Activated naive CD8-positive, alpha-beta T cell (primary cell): ENCODE measurements at regions not wholly inside any gene's neighbourhood (a gene's known extent, or its start where the extent isn't known, plus 50 kb on each side); places are given as distances from the start of the nearest gene placed in this dataset.
"Not testable (repeated sequence)": the region's sequence is repeated elsewhere in the genome, so short reads cannot be mapped to it uniquely, and the experiment has no call there.

Source experiments
- H3K27ac Mint-ChIP-seq: one replicate; pipeline ENCODE4 v1.8.0; 2021; ENCODE audit warnings: mixed read lengths
- H3K27me3 Mint-ChIP-seq: one replicate; pipeline ENCODE4 v1.8.0; 2021; ENCODE audit warnings: mixed read lengths
- H3K36me3 Mint-ChIP-seq: one replicate; pipeline ENCODE4 v1.8.0; 2021; ENCODE audit warnings: mixed read lengths
- H3K4me1 Mint-ChIP-seq: one replicate; pipeline ENCODE4 v1.8.0; 2021; ENCODE audit warnings: low read depth, mixed read lengths
- H3K4me3 Mint-ChIP-seq: one replicate; pipeline ENCODE4 v1.8.0; 2021; ENCODE audit warnings: mild to moderate bottlenecking, mixed read lengths
- H3K9me3 Mint-ChIP-seq: one replicate; pipeline ENCODE4 v1.8.0; 2021; ENCODE audit warnings: low read depth, mixed read lengths

DNA sequence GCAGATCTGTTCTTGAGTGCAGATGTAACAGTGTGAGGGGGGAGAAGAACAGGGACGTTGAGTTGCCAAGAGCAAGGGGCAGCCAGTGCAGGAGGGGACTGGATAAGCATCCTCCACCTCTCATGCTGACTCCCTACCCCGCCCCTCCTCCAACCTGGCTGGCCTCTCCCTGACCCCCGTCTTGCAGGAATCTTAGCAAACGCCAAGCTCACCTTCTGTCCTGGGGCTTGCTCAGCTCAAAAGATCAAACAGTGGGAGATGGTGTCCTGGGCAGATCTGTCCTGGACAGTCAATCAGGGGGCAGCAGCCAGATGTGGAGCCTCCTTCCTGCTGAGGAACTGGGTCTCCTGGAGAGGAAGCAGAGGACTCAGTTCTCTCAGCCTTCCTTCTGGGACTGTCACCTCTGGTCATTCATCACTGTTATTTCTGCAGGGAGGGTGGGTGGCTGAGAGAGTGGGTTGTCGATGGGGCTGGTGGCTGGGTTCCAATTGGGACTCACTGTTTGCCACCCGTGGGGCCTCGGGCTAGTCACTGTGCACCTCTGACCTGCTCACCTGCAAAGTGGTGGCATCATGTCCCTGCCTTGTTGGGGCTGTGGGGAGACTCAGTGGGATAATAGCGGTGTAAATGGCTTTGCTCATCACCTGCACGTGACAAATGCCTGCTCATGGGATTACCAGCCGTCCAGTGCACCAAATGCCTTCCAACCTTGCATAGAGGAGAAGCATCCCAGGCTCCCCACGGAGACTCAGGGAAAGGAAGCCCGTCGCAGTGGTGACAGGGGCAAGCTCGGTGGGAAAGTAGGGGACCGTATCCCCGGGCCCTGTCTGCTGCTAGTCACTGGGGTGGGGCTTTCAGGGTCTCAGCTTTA is 154.4 kb downstream of the PTPRU start:
- Mint-ChIP-seq H3K36me3 (no peaks in the 10 kb centered on the region), H3K27me3 (peaks cover 27% of the 10 kb centered on the region), H3K9me3 (no peaks in the 10 kb centered on the region), H3K27ac (no peak overlapping the region), H3K4me1 (no peaks in the 10 kb centered on the region), H3K4me3 (no peak overlapping the region)

DNA sequence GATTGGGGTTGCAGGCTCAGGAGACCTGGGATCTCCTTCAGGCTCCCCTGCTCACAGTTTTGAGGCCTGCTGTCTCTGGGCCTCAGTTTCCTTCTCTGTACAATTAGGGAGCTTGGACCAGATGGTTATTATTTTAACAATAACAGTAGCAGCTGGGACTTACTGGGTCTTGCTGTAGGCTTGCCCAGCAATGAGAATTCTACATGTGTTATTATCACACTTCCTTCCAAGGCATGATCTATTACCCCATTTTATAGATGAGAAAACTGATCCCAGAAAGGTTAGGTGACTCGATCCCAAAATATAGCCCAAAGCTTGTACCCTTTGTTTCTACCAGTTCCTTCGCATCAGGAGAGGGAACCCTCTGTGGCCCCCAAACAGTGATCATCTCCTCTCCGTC is 153.8 kb downstream of the PTPRU start:
- Mint-ChIP-seq H3K36me3 (no peaks in the 10 kb centered on the region), H3K9me3 (no peaks in the 10 kb centered on the region), H3K4me1 (no peaks in the 10 kb centered on the region), H3K27ac (no peak overlapping the region), H3K27me3 (peaks cover 27% of the 10 kb centered on the region), H3K4me3 (no peak overlapping the region)

DNA sequence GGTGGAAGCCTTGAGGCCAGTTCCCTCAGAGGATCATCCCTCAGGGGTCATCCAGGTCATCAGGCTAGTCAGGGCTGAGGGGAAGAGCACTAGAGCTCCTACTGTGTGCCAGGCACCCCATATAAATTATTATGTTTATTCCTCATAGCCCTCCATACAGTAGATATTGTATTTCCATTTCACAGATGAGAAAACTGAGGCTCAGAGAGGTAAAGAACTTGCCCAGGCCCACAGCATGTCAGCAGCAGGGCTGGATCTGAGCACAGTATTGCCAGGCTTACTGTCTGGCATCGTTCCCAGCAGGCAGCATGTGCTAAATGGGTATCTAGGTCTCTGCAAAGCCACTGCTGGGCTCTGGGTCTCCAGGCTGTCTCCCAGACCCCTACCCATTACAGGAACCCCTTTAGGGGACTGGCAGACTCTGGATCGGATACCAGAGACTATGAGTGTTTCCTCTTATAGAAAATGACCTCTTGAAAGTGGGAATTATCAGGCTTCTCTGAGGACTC is 153.3 kb downstream of the PTPRU start:
- Mint-ChIP-seq H3K9me3 (no peaks in the 10 kb centered on the region), H3K4me1 (no peaks in the 10 kb centered on the region), H3K36me3 (no peaks in the 10 kb centered on the region), H3K27me3 (peaks cover 28% of the 10 kb centered on the region), H3K4me3 (no peak overlapping the region), H3K27ac (no peak overlapping the region)

DNA sequence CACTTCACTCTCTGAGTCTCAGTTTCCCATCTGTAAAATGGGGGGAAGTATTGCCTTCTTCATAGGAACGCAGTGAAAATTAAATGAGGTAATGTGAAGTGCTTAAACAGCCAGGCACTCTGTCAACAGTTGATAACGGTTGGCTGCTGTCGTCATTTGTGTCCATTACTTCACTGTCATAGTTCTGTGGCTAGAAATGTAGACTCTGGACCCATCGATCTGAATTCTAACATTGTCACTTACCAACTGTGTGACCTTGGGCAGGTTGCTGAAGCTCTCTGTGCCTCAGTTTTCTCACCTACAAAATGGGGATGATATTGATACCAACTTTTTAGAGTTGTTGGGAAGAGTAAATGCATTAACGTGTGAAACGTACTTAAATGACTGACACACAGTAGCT is 152.6 kb downstream of the PTPRU start:
- Mint-ChIP-seq H3K9me3 (no peaks in the 10 kb centered on the region), H3K4me3 (no peak overlapping the region), H3K27ac (no peak overlapping the region), H3K4me1 (no peaks in the 10 kb centered on the region), H3K27me3 (peaks cover 31% of the 10 kb centered on the region), H3K36me3 (no peaks in the 10 kb centered on the region)

DNA sequence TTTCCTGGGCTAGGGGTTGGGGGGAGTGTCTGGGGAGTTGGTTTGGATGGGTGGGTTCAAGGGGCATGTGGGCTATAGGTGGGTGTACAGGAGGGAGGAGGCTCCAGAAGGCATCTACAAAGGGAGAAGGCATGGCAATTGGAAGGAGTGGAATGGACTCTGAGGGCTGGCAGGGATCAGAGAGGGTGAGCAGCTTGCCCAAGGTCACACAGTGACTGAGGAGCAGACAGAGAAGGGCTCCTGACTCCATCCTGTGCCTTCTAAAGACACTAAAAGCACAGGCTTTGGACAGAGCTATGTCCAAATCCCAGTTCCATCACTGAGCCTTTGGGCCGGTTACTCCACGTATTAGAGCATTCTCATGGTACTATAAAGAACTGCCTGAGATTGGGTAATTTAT is 151.8 kb downstream of the PTPRU start:
- no peak overlapping the region for H3K27ac Mint-ChIP-seq
- peaks cover 37% of the 10 kb centered on the region for H3K27me3 Mint-ChIP-seq
- H3K4me1 Mint-ChIP-seq, result no peaks in the 10 kb centered on the region
- no peaks in the 10 kb centered on the region for H3K36me3 Mint-ChIP-seq
- H3K4me3 Mint-ChIP-seq, result no peak overlapping the region
- no peaks in the 10 kb centered on the region for H3K9me3 Mint-ChIP-seq

DNA sequence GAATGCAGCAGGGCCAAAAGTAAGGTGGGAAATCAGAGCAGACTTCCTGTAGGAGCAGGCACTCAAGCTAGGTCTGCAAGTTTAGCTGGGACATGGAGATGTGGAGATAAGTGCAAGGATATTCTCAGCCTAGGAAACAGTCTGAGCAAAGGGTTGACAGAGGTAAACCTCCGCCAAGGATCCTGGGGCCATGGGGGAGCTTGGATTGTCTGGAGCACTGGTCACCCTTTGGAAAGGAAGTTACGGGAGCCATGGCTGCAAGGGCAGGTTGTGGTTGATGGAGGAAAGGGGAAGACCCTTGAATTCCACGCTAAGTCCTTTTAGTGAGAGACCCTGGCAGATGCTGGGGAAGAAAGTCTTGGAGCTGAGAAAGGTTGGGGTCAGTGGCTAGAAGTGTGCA is 150.9 kb downstream of the PTPRU start:
- H3K27me3 Mint-ChIP-seq, result peaks cover 40% of the 10 kb centered on the region
- H3K36me3 Mint-ChIP-seq, result no peaks in the 10 kb centered on the region
- no peak overlapping the region for H3K27ac Mint-ChIP-seq
- no peaks in the 10 kb centered on the region for H3K4me1 Mint-ChIP-seq
- no peaks in the 10 kb centered on the region for H3K9me3 Mint-ChIP-seq
- no peak overlapping the region for H3K4me3 Mint-ChIP-seq

DNA sequence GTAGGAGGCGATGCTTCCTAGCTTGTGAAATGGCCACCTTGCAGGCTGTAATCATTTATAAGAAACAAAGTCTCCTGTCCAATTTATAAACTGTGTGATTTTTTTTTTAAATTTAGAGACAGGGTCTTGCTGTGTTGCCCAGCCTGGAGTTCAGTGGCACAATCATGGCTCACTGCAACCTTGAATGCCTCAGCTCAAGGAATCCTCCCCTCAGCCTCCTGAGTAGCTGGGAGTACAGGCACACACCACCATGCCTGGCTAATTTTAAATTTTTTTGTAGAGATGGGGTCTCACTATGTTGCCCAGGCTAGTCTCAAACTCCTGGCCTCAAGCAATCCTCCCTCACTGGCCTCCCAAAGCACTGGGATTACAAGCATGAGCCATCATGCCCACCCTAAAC is 150.1 kb downstream of the PTPRU start:
- not testable (repeated sequence) for H3K36me3 Mint-ChIP-seq, H3K9me3 Mint-ChIP-seq, H3K4me1 Mint-ChIP-seq, H3K4me3 Mint-ChIP-seq, H3K27ac Mint-ChIP-seq
- H3K27me3 Mint-ChIP-seq, result peaks cover 40% of the 10 kb centered on the region

DNA sequence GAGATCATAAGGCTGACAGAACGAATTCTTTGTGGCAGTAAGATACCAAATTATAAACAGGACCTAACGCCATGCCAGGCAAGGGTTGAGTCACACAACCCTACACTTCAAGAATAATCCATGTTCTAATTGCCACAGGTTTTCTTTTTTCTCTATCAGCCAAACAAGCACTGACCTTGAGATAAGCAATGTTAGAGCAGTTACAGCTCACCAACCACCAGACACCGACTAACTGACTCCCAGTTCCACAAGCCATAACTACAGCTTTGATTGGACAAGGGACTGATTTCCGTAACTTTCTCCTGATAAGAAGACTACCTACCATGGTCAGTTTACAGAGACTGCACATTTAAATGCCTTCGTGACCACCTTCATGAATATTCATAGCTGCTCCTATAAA is 149.6 kb downstream of the PTPRU start:
- Mint-ChIP-seq H3K27ac (no peak overlapping the region), H3K27me3 (peaks cover 40% of the 10 kb centered on the region), H3K9me3 (no peaks in the 10 kb centered on the region), H3K36me3 (no peaks in the 10 kb centered on the region), H3K4me3 (no peak overlapping the region), H3K4me1 (no peaks in the 10 kb centered on the region)

DNA sequence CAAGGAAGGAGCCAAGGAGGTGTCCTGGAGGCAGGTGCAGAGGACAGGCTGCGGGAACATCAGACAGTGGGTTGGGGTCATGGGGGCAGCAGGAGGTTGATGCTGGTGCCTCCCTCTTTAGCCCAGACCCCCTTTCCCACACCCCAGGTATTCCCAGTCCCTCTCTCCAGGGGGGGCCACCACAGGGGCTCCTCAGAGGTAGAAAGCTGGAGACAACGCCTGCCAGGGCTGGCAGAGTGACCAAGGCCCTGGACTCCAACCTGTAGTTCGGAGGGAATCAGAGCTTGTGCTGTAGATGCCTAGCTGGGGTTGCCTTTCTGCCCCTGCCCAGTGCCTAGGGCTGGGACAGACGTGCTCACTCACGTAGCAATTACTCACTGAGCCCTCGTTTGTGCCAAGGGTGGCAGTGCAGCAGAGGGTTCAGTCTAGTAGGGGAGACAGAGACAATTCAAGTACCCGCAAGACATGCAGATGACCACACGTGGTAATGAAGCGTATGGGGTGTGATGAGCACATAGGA is 148.2 kb downstream of the PTPRU start:
- Mint-ChIP-seq H3K4me3 (no peak overlapping the region), H3K27me3 (peaks cover 37% of the 10 kb centered on the region)

DNA sequence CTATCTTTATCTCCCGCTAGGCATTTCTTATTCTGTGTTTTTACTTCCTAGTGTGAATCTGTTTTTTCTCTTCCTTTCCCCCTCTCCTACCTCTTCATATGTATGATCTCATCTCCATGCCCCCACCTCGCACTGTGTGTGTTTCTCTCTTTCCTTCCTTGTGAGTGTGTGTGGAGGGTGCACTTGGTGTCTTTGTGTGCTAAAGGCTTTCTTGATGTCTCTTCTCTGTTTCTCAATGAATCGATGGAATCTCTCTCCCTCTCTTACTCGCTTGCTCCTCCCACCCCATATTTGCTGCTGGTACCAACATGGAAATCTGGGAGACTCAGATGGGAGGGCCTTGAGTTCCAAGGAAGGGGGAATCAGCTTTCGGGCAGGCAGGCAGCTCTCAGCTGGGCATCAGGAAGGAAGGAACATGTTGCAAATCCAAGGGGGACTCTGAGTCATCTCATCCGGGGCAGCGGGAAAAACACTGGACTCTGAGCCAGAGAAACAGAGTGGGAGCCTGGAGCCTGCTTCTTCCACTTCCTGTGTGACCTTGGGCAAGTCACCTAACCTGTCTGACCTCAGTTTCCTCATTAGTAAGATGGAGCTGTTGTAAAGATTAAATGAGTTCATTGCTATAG is 147.5 kb downstream of the PTPRU start:
- no peaks in the 10 kb centered on the region for H3K4me1 Mint-ChIP-seq
- peaks cover 3% of the 10 kb centered on the region for H3K9me3 Mint-ChIP-seq
- H3K27ac Mint-ChIP-seq, result no peak overlapping the region

More for the DNA sequence above, 148.2 kb downstream of the PTPRU start:
- Mint-ChIP-seq H3K4me1 (no peaks in the 10 kb centered on the region), H3K9me3 (no peaks in the 10 kb centered on the region), H3K36me3 (no peaks in the 10 kb centered on the region), H3K27ac (no peak overlapping the region)

DNA sequence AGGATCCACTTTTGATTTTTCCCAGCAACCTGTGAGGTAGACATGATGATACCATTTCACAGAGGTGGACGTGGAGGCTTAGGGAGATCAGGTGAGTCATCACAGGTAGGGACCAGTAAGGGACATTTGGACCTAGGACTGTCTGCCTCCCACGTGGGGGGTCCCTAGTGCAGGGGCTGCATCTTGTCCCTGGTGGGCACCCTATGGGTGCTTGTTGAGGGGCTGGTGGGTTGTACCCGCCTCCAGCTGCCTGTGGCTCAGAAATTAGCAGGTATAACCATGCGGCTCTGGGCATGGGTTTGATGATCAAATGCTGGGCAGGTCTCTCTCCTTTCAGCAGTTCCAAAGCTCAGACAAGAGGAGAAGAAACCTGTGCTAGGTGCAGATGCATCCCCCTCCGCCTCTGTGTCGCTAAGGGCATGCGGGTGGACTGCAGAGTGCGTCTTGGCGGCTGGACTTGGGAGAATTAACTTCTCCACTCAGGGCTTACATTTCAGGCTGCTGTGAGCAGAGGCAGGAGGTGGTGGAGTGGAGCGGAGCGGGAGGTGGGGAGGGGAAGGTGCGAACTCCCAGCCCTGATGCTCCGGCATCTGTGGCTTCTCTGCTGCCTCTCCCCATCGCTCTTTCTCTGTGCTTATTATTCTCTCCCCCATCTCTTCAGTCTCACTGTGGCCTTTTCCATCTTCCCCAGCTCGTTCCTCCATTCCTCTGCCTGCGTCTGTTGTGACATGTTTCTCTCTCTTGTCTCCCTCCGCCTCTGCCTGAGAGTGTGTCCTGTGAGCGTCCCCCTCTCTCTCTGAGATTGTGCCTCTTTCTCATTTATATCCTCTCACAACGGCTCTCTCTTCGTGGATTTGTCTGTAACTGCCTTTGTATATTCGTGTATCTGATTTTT is 146.8 kb downstream of the PTPRU start:
- Mint-ChIP-seq H3K4me1 (no peaks in the 10 kb centered on the region), H3K27me3 (peaks cover 33% of the 10 kb centered on the region), H3K27ac (no peak overlapping the region), H3K9me3 (peaks cover 7% of the 10 kb centered on the region), H3K36me3 (peaks cover 5% of the 10 kb centered on the region), H3K4me3 (no peak overlapping the region)

More for the DNA sequence above, 147.5 kb downstream of the PTPRU start:
- H3K27me3 Mint-ChIP-seq, result peaks cover 37% of the 10 kb centered on the region
- H3K4me3 Mint-ChIP-seq, result no peak overlapping the region
- peaks cover 3% of the 10 kb centered on the region for H3K36me3 Mint-ChIP-seq

DNA sequence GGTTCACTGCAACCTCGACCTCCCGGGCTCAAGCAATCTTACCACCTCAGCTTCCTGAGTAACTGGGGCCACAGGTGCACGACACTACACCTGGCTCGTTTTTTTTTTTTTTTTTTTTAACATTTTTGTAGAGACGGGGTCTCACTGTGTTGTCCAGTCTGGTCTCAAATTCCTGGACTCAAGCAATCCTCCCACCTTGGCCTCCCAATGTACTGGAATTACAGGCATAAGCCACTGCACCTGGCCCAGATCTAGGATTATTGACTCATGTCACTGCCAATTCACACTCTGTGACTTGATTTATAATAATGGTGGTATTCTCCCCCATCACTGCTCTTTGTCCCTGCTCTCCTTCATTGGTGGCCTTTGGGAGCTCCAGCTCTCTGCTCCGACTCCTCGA is 145.1 kb downstream of the PTPRU start:
- no peaks in the 10 kb centered on the region for H3K4me1 Mint-ChIP-seq
- H3K27me3 Mint-ChIP-seq, result peaks cover 33% of the 10 kb centered on the region
- H3K27ac Mint-ChIP-seq, result no peak overlapping the region
- H3K4me3 Mint-ChIP-seq, result no peak overlapping the region
- peaks cover 10% of the 10 kb centered on the region for H3K9me3 Mint-ChIP-seq
- H3K36me3 Mint-ChIP-seq, result peaks cover 5% of the 10 kb centered on the region

DNA sequence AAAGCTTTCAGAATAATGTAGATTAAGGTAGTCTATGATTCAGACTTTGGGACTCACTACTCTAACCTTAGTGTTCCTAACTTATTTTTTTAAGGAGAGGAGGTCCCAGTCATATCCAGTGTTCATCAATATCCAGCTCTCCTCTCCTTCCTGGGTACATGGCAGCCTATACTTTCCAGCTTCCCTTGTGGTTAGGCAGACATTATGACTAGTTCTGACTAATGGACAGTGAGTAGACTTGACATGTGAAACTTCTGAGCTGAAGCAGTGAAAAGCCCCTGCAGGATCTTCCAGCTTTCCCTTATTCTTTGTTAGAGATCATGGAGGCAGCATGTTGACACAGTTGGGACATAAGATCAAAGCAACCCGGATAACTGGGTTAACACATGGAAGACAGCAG is 144.2 kb downstream of the PTPRU start:
- H3K27ac Mint-ChIP-seq, result no peak overlapping the region
- H3K27me3 Mint-ChIP-seq, result peaks cover 31% of the 10 kb centered on the region
- H3K36me3 Mint-ChIP-seq, result peaks cover 5% of the 10 kb centered on the region
- H3K9me3 Mint-ChIP-seq, result peaks cover 12% of the 10 kb centered on the region
- no peaks in the 10 kb centered on the region for H3K4me1 Mint-ChIP-seq
- H3K4me3 Mint-ChIP-seq, result no peak overlapping the region

DNA sequence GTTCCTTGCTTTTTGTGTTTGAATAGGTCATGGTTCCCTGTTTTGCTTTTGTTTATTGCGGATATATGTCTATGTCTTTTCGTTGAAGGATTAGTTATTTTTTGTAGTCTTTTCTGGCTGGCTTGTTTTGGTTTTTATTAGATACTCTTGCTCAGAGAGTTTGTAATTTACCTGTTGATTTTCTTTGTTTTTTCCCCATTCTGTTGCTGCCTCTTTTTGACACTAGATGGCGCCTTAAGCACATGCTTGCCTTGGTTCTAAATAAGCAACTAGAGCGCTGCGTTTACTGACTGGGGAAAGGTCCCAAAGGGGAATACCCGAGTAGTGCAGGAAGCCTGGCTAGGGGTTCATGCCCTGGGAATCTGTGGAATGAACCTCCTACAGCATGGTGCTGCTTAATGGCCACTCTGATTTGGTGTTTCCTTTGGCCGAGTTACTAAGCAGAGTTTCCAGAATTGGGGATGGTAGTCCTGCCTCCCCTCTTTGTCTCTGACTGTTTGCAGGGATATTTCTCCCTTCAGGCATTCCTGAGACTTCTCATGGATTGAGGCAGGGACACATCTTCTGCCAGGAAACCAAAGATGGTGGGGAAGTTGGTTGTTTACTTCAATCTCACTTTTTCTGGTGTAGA is 143.2 kb downstream of the PTPRU start:
- no peak overlapping the region for H3K4me3 Mint-ChIP-seq

More for the DNA sequence above, 143.2 kb downstream of the PTPRU start:
- H3K9me3 Mint-ChIP-seq, result peaks cover 16% of the 10 kb centered on the region
- peaks cover 35% of the 10 kb centered on the region for H3K27me3 Mint-ChIP-seq
- H3K36me3 Mint-ChIP-seq, result peaks cover 5% of the 10 kb centered on the region
- no peak overlapping the region for H3K27ac Mint-ChIP-seq
- H3K4me1 Mint-ChIP-seq, result no peaks in the 10 kb centered on the region
